ENCODE measurements at regions not wholly inside any gene's neighbourhood (a gene's known extent, or its start where the extent isn't known, plus 50 kb on each side); places are given as distances from the start of the nearest gene placed in this dataset.
A peak's percentile ranks its signal among the peaks of the same experiment; 100 is the strongest.

- no peak overlapping the region for H2BK5ac ChIP-seq (ENCODE audit: insufficient read length, low read length)
- no peak for DNase-seq
- no peak overlapping the region for H3K4me2 ChIP-seq (ENCODE audit: insufficient read depth, insufficient read length, low read length)
- Mint-ChIP-seq H3K4me3 (peak overlapping the region in 1 of 2 experiments; percentile 15; a peak in 1 of 5 replicates), H3K27ac (no peak overlapping the region), H3K9me3 (peaks cover 0 to 6% of the 10 kb centered on the region in 2 experiments; a peak in 3 of 5 replicates), H3K4me1 (peaks cover 11 to 13% of the 10 kb centered on the region in 2 experiments; a peak in 3 of 4 replicates), H3K36me3 (ENCODE audit: insufficient read depth in 1 of 3, low read depth in 3 of 3) (no peaks in the 10 kb centered on the region), H3K27me3 (ENCODE audit: low read depth) (peaks cover 22% of the 10 kb centered on the region)
- H3K23me2 ChIP-seq (ENCODE audit: insufficient read length, low read depth, low read length, poor library complexity, severe bottlenecking), result peaks cover 10% of the 10 kb centered on the region
- H2BK120ac ChIP-seq (ENCODE audit: low read depth, low read length, poor library complexity, severe bottlenecking), result no peak overlapping the region
- TF ChIP-seq CTCF (conservative IDR thresholded peaks at IDR 0.05), result no peak
- no peaks in the 10 kb centered on the region for H3K79me2 ChIP-seq (ENCODE audit: insufficient read depth, low read length)
- no peaks in the 10 kb centered on the region for H3K79me1 ChIP-seq (ENCODE audit: insufficient read depth, low read depth, low read length, poor library complexity, severe bottlenecking)
- peaks cover 7% of the 10 kb centered on the region; the same call in 1 of the 2 replicates for H3K27me3 ChIP-seq (ENCODE audit: insufficient read depth, low read length)
- no peak overlapping the region for H3K14ac ChIP-seq (ENCODE audit: insufficient read depth, low read length)
- H2BK20ac ChIP-seq (ENCODE audit: low read depth, low read length, poor library complexity, severe bottlenecking), result no peak overlapping the region
- H3K23ac ChIP-seq (ENCODE audit: insufficient read length, low read depth, low read length), result no peak overlapping the region
- H3K9ac ChIP-seq (ENCODE audit: extremely low read depth, insufficient read length, low read length), result no peak overlapping the region
- H2BK15ac ChIP-seq (ENCODE audit: low read depth, low read length), result no peak overlapping the region
- no peak overlapping the region for H4K5ac ChIP-seq (ENCODE audit: insufficient read length, low read depth, low read length)
- no peaks in the 10 kb centered on the region for H3K9me3 ChIP-seq (ENCODE audit: control insufficient read depth, low read depth, low read length)
- no peak overlapping the region for H4K91ac ChIP-seq (ENCODE audit: insufficient read length, low read depth, low read length)
- no peak overlapping the region for H3T11ph ChIP-seq (ENCODE audit: low read length)
- H4K20me1 ChIP-seq (ENCODE audit: control insufficient read depth, insufficient read depth, insufficient read length), result no peaks in the 10 kb centered on the region
- H3K27ac ChIP-seq (ENCODE audit: insufficient read length, low read depth, low read length), result no peak overlapping the region
- no CpG with 5 or more reads among the region's 8 CpGs for WGBS (ENCODE audit: extremely low coverage, insufficient read length, low lambda C conversion rate)
- H3K4ac ChIP-seq (ENCODE audit: low read depth, low read length), result no peak overlapping the region
- H2BK12ac ChIP-seq (ENCODE audit: insufficient read length, low read depth, low read length), result no peak overlapping the region
- no peak overlapping the region for H2AK5ac ChIP-seq (ENCODE audit: insufficient read length, low read length)
- H2AFZ ChIP-seq (ENCODE audit: low read length), result no peak overlapping the region
- H3K18ac ChIP-seq (ENCODE audit: insufficient read length, low read depth, low read length), result no peak overlapping the region
- H3K56ac ChIP-seq (ENCODE audit: insufficient read length, low read depth, low read length), result no peak overlapping the region
- H3K4me1 ChIP-seq (ENCODE audit: insufficient read depth, low read length), result no peaks in the 10 kb centered on the region
- H4K8ac ChIP-seq (replicated peaks; ENCODE audit: insufficient read length, low read depth, low read length), result no peak overlapping the region
Measured at GRCh38 chr6:27685279-27685678, 212.4 kb upstream of the ZNF184 start.
